Posterior cingulate gyrus (tissue), 11 donors: ENCODE measurements at regions not wholly inside any gene's neighbourhood (a gene's known extent, or its start where the extent isn't known, plus 50 kb on each side); places are given as distances from the start of the nearest gene placed in this dataset.
"Not testable (repeated sequence)": the region's sequence is repeated elsewhere in the genome, so short reads cannot be mapped to it uniquely, and the experiment has no call there.

Experiments used
- DNase-seq, 10 donors: peaks; one replicate each; pipeline versions ENCODE4 v3.0.0 to v3.0.0-alpha.2; 2020 to 2021; ENCODE audit warnings: mixed read lengths in 3 of 10
- intact Hi-C: fragments of 100-400 bp; cut with DNase I; formaldehyde crosslinking; loops from one replicate; pipeline ENCODE4 v1.15.1; 2023

- DNase-seq = peak in 3 of 10 donors; percentile 15 to 88 (median 20)
- intact Hi-C loops = no loop called here
Observed at GRCh38 chr9:107612136-107612535, 122.6 kb upstream of the KLF4 start.

DNA sequence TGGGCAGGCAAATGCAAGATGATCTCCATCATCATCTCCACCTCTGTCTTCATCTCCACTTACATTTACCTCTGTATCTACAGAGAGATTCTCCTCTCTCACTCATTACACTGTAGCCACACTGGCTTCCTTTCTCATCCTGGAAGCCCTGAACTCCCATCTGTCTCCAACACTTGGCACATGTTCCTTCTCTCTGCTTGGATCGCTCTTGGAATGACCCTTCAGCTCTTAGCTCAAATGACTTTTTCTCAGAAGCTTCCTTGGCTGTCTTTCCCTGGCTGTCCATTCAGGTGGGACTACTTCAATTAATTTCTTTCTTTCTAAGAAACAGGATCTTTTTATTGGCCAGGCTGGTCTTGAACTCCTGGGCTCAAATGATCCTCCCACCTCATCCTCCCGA lies 120.0 kb upstream of the KLF4 start:
- intact Hi-C loops = no loop called here
- no peak for DNase-seq

DNA sequence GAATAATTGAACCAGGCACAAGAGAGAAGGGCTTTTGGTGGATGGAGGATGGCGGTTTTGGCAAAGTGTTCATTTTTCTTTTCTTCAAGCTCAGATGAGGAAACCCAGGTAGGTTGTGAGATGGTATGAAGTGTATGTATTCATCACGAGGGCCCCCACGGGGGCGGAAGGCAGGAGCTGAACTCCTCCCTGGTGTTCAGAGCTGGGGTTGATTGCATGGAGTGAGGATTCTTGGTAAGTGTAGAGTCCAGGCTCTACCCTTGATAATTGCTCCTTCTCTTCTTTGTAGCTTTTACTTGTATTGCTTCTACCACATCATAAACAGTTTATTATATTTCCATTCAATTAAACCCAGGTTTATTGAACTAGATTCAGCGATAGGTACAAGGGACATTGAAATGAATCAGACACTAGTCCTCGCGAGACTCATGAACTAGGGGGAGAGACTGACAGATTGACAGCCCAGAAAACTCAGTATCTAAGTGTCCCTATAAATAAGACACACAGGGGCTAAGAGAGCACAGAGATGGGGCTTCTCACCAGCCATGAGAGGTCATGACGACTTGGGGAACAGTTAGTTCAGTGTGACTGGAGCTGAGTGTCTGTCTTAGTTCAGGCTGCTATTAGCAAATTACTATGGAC lies 116.7 kb upstream of the KLF4 start:
- intact Hi-C loops = no loop called here
- no peak for DNase-seq

DNA sequence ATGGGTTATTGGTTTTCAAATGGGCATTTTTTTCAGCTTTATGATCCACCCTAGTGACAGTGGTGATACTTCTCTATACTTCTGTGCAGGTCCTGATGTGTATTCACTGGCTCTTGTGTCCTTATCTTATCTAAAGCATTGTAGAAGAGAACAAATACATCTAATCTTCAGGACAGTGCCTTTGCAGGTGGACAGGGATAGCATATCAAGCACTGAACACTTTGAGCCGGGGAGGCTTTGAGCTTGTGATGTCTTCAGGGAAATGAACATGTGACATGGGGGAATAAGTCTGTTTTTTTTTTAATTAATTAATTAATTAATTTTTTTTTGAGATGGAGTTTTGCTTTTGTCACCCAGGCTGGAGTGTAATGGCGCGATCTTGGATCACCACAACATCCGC lies 115.5 kb upstream of the KLF4 start:
- intact Hi-C loops = no loop called here
- no peak for DNase-seq

- DNase-seq = no peak
- intact Hi-C loops = no loop called here
Observed at GRCh38 chr9:107603281-107603680, 113.7 kb upstream of the KLF4 start.

DNA sequence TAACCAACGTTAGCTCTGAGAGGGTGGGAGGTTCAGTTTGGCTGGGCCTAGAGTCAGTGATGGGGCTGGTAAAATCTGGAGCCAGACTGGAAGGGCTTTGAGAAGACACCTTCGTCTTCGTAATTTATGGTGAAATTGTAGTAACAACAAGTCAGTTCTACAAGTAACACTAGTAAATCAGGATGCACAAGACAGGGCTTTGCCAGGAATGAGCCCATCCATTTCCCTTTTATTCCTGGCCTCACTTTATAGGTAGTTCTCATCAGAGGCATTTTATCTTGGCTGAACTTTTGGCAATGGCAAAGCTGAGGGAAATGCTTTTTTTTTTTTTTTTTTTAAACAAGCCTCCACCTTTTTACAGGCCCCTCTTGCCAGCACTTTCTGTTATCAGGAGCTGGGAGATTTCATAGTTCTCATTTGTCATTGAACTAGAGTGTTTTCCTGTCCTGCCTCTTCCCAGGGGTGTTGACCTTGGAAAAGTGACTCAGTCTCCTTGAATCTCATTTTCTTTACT lies 110.5 kb upstream of the KLF4 start:
- no peak for DNase-seq
- intact Hi-C loops = no loop called here

- intact Hi-C loops = no loop called here
- DNase-seq = no peak
Observed at GRCh38 chr9:107597743-107598217, 108.2 kb upstream of the KLF4 start.

- intact Hi-C loops = no loop called here
- DNase-seq = no peak
Observed at GRCh38 chr9:107594908-107595530, 105.5 kb upstream of the KLF4 start.

GRCh38 chr9:107593224-107593870 lies 103.8 kb upstream of the KLF4 start:
- no peak for DNase-seq
- intact Hi-C loops = no loop called here

DNA sequence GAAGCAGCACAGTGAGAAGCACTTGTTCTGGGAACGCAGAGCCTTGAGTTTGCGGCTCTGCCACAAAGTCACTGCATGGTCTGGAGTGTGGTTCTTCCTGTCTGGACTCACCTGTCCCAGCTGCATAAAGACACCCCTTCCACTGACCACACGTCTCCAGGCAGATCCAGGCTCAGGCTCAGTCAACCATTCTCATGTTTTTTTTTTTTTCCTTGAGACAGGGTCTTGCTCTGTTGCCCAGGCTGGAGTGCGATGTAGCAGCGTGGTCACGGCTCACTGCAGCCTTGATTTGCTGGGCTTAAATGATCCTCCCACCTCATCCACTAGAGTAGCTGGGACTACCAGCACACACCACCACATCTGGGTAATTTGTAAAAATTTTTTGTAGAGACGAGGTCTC lies 102.9 kb upstream of the KLF4 start:
- DNase-seq = no peak
- intact Hi-C loops = no loop called here

- no peak for DNase-seq
- intact Hi-C loops = no loop called here
Observed at GRCh38 chr9:107591781-107592180, 102.2 kb upstream of the KLF4 start.

GRCh38 chr9:107588393-107588792 lies 98.8 kb upstream of the KLF4 start:
- DNase-seq = no peak
- intact Hi-C loops = no loop called here

GRCh38 chr9:107587191-107587963 lies 97.8 kb upstream of the KLF4 start:
- no peak for DNase-seq
- intact Hi-C loops = no loop called here

- intact Hi-C loops = no loop called here
- DNase-seq = no peak
Observed at GRCh38 chr9:107586493-107586892, 96.9 kb upstream of the KLF4 start.

DNA sequence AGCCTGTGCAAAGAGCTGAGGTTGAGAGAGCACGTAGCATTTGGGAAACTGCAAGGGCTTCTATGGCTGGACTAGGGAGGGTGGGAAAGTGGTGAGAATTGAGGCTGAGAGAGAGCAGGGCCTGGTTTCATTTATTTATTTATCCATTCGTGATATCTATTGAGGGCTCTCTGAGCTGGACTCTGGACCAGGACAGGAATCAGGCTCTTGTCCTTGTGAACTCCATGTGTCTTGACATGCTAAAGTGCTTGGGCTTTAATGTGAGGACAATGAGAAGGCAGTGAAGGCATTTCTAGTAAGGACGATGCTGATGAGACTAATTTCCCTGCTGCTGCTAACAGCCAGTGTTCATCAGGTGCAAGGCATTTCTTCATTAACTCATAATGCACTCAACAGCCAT lies 95.9 kb upstream of the KLF4 start:
- intact Hi-C loops = no loop called here
- DNase-seq = no peak

DNA sequence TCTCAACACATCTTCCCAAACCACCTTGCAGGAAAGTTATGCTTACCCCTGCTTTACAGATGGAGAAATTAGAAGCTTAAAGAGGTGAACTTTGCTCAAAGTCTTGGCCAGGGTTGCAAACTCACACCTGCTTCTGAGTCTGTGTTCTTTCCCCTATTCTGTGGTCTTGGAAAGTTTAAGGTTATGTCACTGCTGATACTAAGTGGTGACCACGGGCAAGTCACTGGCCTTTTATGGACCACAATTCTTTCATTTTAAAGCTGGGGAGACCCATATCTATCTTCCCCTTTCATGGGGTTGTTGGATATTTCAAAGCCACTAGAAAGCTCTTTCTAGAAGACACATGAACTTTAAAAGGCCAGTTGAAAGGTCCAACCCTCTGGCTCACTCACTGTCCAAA lies 95.4 kb upstream of the KLF4 start:
- intact Hi-C loops = no loop called here
- DNase-seq = no peak

GRCh38 chr9:107584186-107584585 lies 94.6 kb upstream of the KLF4 start:
- intact Hi-C loops = no loop called here
- no peak for DNase-seq

DNA sequence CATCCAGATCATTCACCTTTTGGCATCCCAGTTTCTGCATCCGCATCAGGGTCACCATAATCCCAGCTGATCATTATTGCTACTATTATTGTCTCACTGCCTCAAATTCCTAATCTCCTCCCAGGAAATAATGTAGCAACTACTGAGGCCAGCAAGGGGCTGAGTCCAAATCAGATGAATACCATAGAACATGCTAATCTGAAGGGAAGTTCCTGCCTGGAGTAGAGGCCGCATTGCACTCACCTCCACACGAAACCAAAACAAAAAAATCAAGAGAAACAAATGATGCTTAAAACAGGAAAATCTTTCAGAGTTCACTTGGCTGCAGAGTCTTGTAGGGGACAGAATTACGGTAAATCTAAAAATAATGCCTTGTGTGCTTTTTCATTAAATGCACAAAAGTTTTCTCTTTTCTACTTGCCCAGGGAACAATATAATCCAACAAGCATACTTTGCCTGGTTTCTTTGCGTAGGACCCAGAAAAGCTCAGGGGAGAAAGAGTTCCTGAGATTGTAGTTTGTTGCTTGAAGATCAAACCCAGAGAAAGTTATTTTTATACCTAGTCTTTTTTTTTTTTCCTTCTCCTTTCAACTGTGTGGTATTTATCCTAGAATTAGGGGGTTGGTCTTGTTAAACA lies 87.7 kb upstream of the KLF4 start:
- intact Hi-C loops = no loop called here
- DNase-seq = no peak

DNA sequence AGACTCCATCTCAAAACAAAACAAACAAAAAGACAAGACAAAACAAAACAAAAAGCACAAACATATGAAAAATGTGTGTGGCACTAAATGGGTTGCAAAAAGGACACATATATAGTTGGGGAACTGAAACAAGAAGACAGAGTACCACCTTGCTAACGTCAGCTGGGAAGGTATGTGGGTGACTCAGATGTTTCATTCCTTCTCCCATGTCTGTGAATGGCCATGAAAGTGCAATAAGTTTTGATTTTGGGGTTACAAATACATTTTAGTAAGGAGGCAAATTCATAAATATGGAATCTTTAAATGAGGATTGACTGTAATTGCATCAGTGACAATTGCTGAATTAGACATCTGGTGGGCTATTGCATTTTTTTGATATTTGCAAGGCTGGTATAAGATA lies 81.6 kb upstream of the KLF4 start:
- intact Hi-C loops = no loop called here
- no peak for DNase-seq

DNA sequence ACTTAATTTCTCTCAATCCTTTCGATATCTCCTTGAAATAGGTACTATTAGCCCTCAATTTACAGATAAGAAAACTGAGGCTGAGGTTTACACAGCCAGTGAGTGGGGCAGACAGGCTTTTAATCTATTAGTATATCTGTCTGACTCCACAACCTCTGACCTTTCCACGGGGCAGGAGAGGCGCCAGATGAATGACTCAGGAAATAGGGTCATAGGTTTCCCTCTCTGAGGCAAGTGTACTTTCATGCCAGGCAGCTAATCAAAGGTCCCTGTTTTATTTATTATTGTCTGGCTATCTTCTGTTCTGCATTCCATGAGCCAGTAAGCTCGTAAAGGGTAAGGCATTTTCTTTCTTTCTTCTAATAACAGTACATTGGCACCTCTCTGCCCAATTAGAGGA lies 79.6 kb upstream of the KLF4 start:
- no peak for DNase-seq
- intact Hi-C loops = no loop called here

DNA sequence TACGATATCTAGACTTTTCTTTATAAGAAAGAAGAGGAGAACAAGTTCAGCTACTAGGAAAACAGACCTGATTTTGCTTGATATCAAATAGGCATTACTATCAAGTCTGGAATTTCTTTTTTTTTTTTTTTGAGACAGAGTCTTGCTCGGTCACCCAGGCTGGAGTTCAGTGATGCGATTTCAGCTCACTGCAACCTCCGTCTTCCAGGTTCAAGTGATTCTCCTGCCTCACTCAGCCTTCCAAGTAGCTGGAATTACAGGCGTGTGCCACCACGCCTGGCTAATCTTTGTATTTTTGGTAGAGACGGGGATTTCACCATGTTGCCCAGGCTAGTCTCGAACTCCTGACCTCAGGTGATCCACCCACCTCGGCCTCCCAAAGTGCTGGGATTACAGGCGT lies 78.8 kb upstream of the KLF4 start:
- intact Hi-C loops, DNase-seq: not testable (repeated sequence)
